GM12878 (cell line): ENCODE measurements at regions not wholly inside any gene's neighbourhood (a gene's known extent, or its start where the extent isn't known, plus 50 kb on each side); places are given as distances from the start of the nearest gene placed in this dataset.

ENCODE experiments used
- ATAC-seq: fragments of 200-7000 bp; cut with Tn5 transposase; 3 replicates; pipeline ENCODE4 v1.9.1; 2020; ENCODE audit warnings: mild to moderate bottlenecking, moderate library complexity
- BruUV-seq: library from RNA; stranded (reverse); fragments of 400-500 nt; replicated peaks from 2 replicates; lab custom pipeline; 2021; lab: Mats Ljungman, UMichigan
- CTCF ChIA-PET: fragments of 300-600 bp; sonication (Branson Sonifier 250); formaldehyde crosslinking; extraction: SDS; loops from one replicate; lab custom pipeline; 2021; ENCODE audit warnings: inconsistent platforms; lab: Yijun Ruan, JAX
- POLR2A ChIA-PET: fragments of 350-600 bp; formaldehyde crosslinking; extraction: SDS; loops from one replicate; lab custom pipeline; 2021; ENCODE audit warnings: inconsistent platforms; lab: Charles Lee
- RAD21 ChIA-PET: fragments of 300-600 bp; sonication (Branson Sonifier 250); formaldehyde crosslinking; loops from one replicate; lab custom pipeline; 2023; ENCODE audit warnings: antibody characterized with exemption; ENCODE audit not compliant: unreplicated experiment; lab: Charles Lee
- SMC1A ChIA-PET: fragments of 300-600 bp; sonication (Branson Sonifier 250); formaldehyde crosslinking; loops from one replicate; lab custom pipeline; 2023; ENCODE audit not compliant: unreplicated experiment, uncharacterized antibody; lab: Charles Lee
- DNase-seq: peaks from one replicate; pipeline ENCODE4 v3.0.0-alpha.2; 2011; ENCODE audit warnings: low read depth, low spot score
- FAIRE-seq: peaks from 3 replicates; lab custom pipeline; 2011; peaks lifted over from hg19 to GRCh38; lab: Jason Lieb, UNC
- H2AFZ ChIP-seq: 2 replicates; pipeline ENCODE4 v1.6.0; 2011; ENCODE audit warnings: low read depth, low read length, control low read depth; ENCODE audit not compliant: control insufficient read depth
- H3K27ac ChIP-seq: 2 replicates; pipeline ENCODE4 v1.5.1; 2011; ENCODE audit warnings: control low read depth; ENCODE audit not compliant: control insufficient read depth, insufficient read depth
- H3K27me3 ChIP-seq, 2 experiments: replicated peaks in 1 of 2; 2 replicates each; pipeline versions ENCODE4 v1.6.0 to v1.6.1; 2011; ENCODE audit warnings: low read length in 1 of 2; ENCODE audit not compliant: control insufficient read depth in 2 of 2, insufficient read depth in 2 of 2
- H3K36me3 ChIP-seq, 2 experiments: 2 replicates each; pipeline ENCODE4 v1.5.1; 2011; ENCODE audit warnings: low read length in 1 of 2; ENCODE audit not compliant: control insufficient read depth in 2 of 2, insufficient read depth in 2 of 2
- H3K4me1 ChIP-seq: 2 replicates; pipeline ENCODE4 v1.6.1; 2011; ENCODE audit warnings: mild to moderate bottlenecking, low read length, moderate library complexity, mixed read lengths; ENCODE audit not compliant: control insufficient read depth, insufficient read depth
- H3K4me2 ChIP-seq: 2 replicates; pipeline ENCODE4 v1.6.0; 2011; ENCODE audit warnings: control low read depth; ENCODE audit not compliant: control insufficient read depth, insufficient read depth
- H3K4me3 ChIP-seq: fragments of 200-600 bp; sonication (generic); 2 replicates; pipeline ENCODE4 v1.5.1; 2016
- H3K79me2 ChIP-seq: 2 replicates; pipeline ENCODE4 v1.6.0; 2011; ENCODE audit warnings: low read length; ENCODE audit not compliant: control insufficient read depth, insufficient read depth
- H3K9ac ChIP-seq: 2 replicates; pipeline ENCODE4 v1.8.0; 2011; ENCODE audit warnings: low read length, control low read depth, mixed read lengths; ENCODE audit not compliant: control insufficient read depth, insufficient read depth
- H3K9me3 ChIP-seq: replicated peaks from 3 replicates; pipeline ENCODE4 v1.5.1; 2011; ENCODE audit warnings: mild to moderate bottlenecking, low read length; ENCODE audit not compliant: control insufficient read depth, insufficient read depth
- H4K20me1 ChIP-seq: 2 replicates; pipeline ENCODE4 v1.6.0; 2011; ENCODE audit not compliant: control insufficient read depth, insufficient read depth
- BRCA1 ChIP-seq: IDR thresholded peaks from 2 replicates; pipeline ENCODE4 v1.6.1; 2011; ENCODE audit warnings: low read depth, low read length, improper control_type of control experiment
- CEBPZ ChIP-seq: fragments of 150-350 bp; IDR thresholded peaks from 2 replicates; pipeline ENCODE4 v1.6.1; 2016; ENCODE audit warnings: low read depth, low read length
- CREM ChIP-seq: IDR thresholded peaks from 2 replicates; pipeline ENCODE4 v1.6.1; 2014; ENCODE audit warnings: antibody characterized with exemption, low read depth
- FOS ChIP-seq: IDR thresholded peaks from 3 replicates; pipeline ENCODE4 v1.6.1; 2011; ENCODE audit warnings: borderline replicate concordance; ENCODE audit not compliant: insufficient read length; ENCODE audit errors: extremely low read depth
- HSF1 ChIP-seq: fragments of 150-350 bp; IDR thresholded peaks from 2 replicates; pipeline ENCODE4 v1.6.1; 2014; ENCODE audit warnings: mild to moderate bottlenecking, low read depth, low read length
- KAT2A ChIP-seq: conservative IDR thresholded peaks from 2 replicates; pipeline ENCODE4 v1.6.1; 2011; ENCODE audit warnings: low read depth, low read length; ENCODE audit not compliant: control insufficient read depth
- MYB ChIP-seq: fragments of 150-350 bp; IDR thresholded peaks from 2 replicates; pipeline ENCODE4 v1.6.1; 2014; ENCODE audit warnings: mild to moderate bottlenecking, low read depth, low read length, borderline replicate concordance
- PAX8 ChIP-seq: fragments of 450-650 bp; IDR thresholded peaks from 2 replicates; pipeline ENCODE4 v1.6.1; 2017; ENCODE audit warnings: mild to moderate bottlenecking, moderate library complexity
- SREBF2 ChIP-seq: IDR thresholded peaks from 2 replicates; pipeline ENCODE4 v1.6.1; 2012; ENCODE audit warnings: mild to moderate bottlenecking, low read length
- ZBTB11 ChIP-seq: fragments of 450-650 bp; formaldehyde crosslinking; IDR thresholded peaks from 2 replicates; pipeline ENCODE4 v1.5.0; 2022; ENCODE audit warnings: mild to moderate bottlenecking, missing genetic modification characterization
- ZNF24 ChIP-seq: fragments of 450-650 bp; IDR thresholded peaks from 2 replicates; pipeline ENCODE4 v1.6.1; 2017; ENCODE audit warnings: antibody characterized with exemption, mild to moderate bottlenecking
- in situ Hi-C: fragments of 300-500 bp; cut with MboI; formaldehyde crosslinking; loops from 9 replicates; pipeline ENCODE4 v1.14.3; 2018; ENCODE audit warnings: mixed read lengths
- intact Hi-C: fragments of 100-400 bp; cut with micrococcal nuclease; formaldehyde crosslinking; loops from one replicate; pipeline ENCODE4 v1.14.2; 2022; ENCODE audit not compliant: unreplicated experiment

- Histone ChIP-seq H3K27ac (no peak overlapping the region), H2AFZ (no peak overlapping the region), H3K27me3 (no peaks in the 10 kb centered on the region), H3K79me2 (no peaks in the 10 kb centered on the region), H3K4me1 (no peaks in the 10 kb centered on the region), H3K4me3 (no peak overlapping the region), H3K36me3 (no peaks in the 10 kb centered on the region), H3K4me2 (no peak overlapping the region), H3K9ac (no peak overlapping the region), H3K9me3 (no peaks in the 10 kb centered on the region), H4K20me1 (no peaks in the 10 kb centered on the region)
- BruUV-seq: no TSS peak
- ChIA-PET RAD21 (no interaction called here), POLR2A (no interaction called here), CTCF (no interaction called here), SMC1A (no interaction called here)
- no peak for ATAC-seq
- intact Hi-C loops: no loop called here
- in situ Hi-C loops: no loop called here
- TF ChIP-seq HSF1 (no peak), FOS (no peak), SREBF2 (no peak), PAX8 (no peak), KAT2A (no peak), CEBPZ (no peak), ZBTB11 (CRISPR knock-in tag) (no peak), MYB (no peak), BRCA1 (no peak), ZNF24 (no peak), CREM (no peak)
- DNase-seq: no peak
- no peak for FAIRE-seq
Measured at GRCh38 chr12:60535363-60535762, 939.5 kb downstream of the SLC16A7 start.
